ENCODE measurements at regions not wholly inside any gene's neighbourhood (a gene's known extent, or its start where the extent isn't known, plus 50 kb on each side); places are given as distances from the start of the nearest gene placed in this dataset.

GRCh38 chr5:30523061-30523460, 670.4 kb upstream of the CDH6 start:
- Mint-ChIP-seq H3K36me3 (ENCODE audit: low read depth) (no peaks in the 10 kb centered on the region), H3K27me3 (no peaks in the 10 kb centered on the region), H3K9me3 (peaks cover 9% of the 10 kb centered on the region), H3K4me1 (ENCODE audit: low read depth) (no peaks in the 10 kb centered on the region), H3K27ac (no peak overlapping the region), H3K4me3 (no peak overlapping the region)
- ChIA-PET CTCF (no interaction called here), POLR2A (no interaction called here)
- DNase-seq (no peak), ATAC-seq (no peak)
- intact Hi-C loops (cut with micrococcal nuclease) = no loop called here
- no peak for TF ChIP-seq CTCF (IDR thresholded peaks at IDR 0.05)

DNA sequence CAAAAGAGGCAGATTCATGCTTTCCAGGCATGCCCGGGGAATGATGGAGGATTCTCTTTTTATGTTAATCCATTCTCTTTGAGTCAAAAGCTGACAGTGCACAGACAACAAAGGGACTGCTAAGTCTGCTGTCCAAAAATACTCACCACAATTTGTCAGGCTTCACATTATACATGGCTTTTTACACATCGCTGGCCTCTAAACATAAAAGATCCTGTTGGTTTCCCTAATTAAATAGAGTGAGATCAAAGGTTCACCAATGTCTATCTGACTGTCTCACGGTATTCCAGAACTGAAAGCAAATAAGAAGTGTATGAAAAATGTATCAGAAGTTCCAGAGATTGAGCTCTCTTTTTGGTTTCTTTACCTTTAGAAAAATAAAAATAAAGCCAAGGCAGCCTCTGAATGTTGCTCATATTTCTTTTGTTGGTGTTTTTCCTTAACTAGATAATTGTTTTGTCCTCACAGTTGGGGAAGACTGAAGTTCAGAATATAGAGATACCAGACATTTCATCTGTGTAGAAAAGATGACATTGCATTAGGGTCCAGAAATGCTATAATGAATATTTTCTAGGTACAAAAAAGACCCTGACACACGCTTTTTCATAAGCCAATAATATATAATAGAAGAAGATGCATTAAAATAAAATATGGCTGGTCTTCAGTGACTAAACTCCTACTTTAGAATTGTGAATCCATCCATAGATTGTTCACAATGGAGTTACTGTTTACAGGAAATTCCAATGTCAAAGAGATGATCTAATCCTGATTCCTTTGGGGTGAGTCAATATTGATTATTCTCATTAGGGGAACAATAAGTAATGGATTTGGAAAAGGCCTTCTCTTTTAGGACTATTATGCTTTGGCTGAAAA, 688.2 kb upstream of the CDH6 start:
- H3K9me3 Mint-ChIP-seq = peaks cover 2% of the 10 kb centered on the region
- H3K4me1 Mint-ChIP-seq (ENCODE audit: low read depth) = no peaks in the 10 kb centered on the region
- ATAC-seq = no peak
- ChIA-PET CTCF (no interaction called here), POLR2A (no interaction called here)
- H3K27ac Mint-ChIP-seq = no peak overlapping the region
- intact Hi-C loops (cut with micrococcal nuclease) = no loop called here
- H3K36me3 Mint-ChIP-seq (ENCODE audit: low read depth) = no peaks in the 10 kb centered on the region
- no peak for TF ChIP-seq CTCF (IDR thresholded peaks at IDR 0.05)
- no peak overlapping the region for H3K4me3 Mint-ChIP-seq
- no peak for DNase-seq
- no peaks in the 10 kb centered on the region for H3K27me3 Mint-ChIP-seq

DNA sequence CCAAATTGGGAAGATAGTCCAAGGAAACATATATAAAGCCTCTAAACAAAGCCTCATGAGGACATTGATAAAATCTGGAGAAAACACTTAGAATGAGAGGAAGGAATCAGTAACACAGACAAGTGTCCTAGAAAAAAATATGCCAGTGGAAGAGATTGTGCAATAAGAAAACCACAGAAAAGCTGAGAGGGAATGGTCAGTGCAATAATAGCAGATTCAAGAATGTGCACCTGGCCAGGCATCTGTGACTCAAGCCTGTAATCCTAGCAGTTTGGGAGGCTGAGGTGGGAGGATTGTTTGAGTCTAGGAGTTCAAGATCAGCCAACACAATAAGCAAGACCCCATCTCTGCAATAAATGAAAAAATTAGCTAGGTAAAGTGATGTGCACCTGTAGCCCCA, 691.2 kb upstream of the CDH6 start:
- H3K36me3 Mint-ChIP-seq (ENCODE audit: low read depth) = no peaks in the 10 kb centered on the region
- ChIA-PET POLR2A (no interaction called here), CTCF (no interaction called here)
- H3K4me1 Mint-ChIP-seq (ENCODE audit: low read depth) = no peaks in the 10 kb centered on the region
- intact Hi-C loops (cut with micrococcal nuclease) = no loop called here
- H3K9me3 Mint-ChIP-seq = peaks cover 2% of the 10 kb centered on the region
- H3K27ac Mint-ChIP-seq = no peak overlapping the region
- no peaks in the 10 kb centered on the region for H3K27me3 Mint-ChIP-seq
- no peak for ATAC-seq
- DNase-seq = no peak
- no peak overlapping the region for H3K4me3 Mint-ChIP-seq
- no peak for TF ChIP-seq CTCF (IDR thresholded peaks at IDR 0.05)

DNA sequence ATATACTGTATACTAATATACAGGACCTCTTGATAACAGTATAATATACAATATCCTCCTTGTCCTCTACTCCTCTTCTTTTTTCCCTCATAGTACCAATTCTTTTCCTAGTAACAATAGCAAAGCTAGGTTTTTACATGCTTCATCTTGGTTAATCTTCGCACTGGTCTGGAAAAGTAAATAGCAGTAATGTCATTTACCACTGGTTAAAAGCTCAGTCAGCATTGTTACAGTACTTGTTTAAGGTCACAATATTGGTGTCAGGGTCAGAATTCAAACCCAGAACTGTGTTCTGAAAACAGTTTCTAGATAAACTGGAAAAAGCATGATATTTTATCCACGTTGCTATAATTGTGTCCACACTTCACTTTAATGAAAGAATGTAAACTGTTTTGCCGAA, 692.4 kb upstream of the CDH6 start:
- intact Hi-C loops (cut with micrococcal nuclease) = no loop called here
- DNase-seq (no peak), ATAC-seq (no peak)
- POLR2A ChIA-PET = no interaction called here
- H3K27ac Mint-ChIP-seq = no peak overlapping the region
- TF ChIP-seq CTCF (IDR thresholded peaks at IDR 0.05) = no peak
- H3K9me3 Mint-ChIP-seq = peaks cover 2% of the 10 kb centered on the region
- no peaks in the 10 kb centered on the region for H3K27me3 Mint-ChIP-seq
- H3K36me3 Mint-ChIP-seq (ENCODE audit: low read depth) = no peaks in the 10 kb centered on the region
- H3K4me1 Mint-ChIP-seq (ENCODE audit: low read depth) = no peaks in the 10 kb centered on the region
- no peak overlapping the region for H3K4me3 Mint-ChIP-seq
- CTCF ChIA-PET = no interaction called here

- Mint-ChIP-seq H3K4me1 (ENCODE audit: low read depth) (no peaks in the 10 kb centered on the region), H3K4me3 (no peak overlapping the region), H3K27me3 (no peaks in the 10 kb centered on the region), H3K9me3 (peaks cover 2% of the 10 kb centered on the region), H3K27ac (no peak overlapping the region), H3K36me3 (ENCODE audit: low read depth) (no peaks in the 10 kb centered on the region)
- ChIA-PET POLR2A (no interaction called here), CTCF (no interaction called here)
- intact Hi-C loops (cut with micrococcal nuclease) = no loop called here
- no peak for TF ChIP-seq CTCF (IDR thresholded peaks at IDR 0.05)
- ATAC-seq (no peak), DNase-seq (no peak)
Observed at GRCh38 chr5:30500513-30500912, 693.0 kb upstream of the CDH6 start.
